K562 (cell line): ENCODE measurements at regions not wholly inside any gene's neighbourhood (a gene's known extent, or its start where the extent isn't known, plus 50 kb on each side); places are given as distances from the start of the nearest gene placed in this dataset.

Source experiments
- ATAC-seq: fragments of 200-7000 bp; cut with Tn5 transposase; 3 replicates; pipeline ENCODE4 v1.9.1; 2020; ENCODE audit warnings: moderate library complexity
- BruUV-seq: library from RNA; stranded (reverse); fragments of 400-500 nt; replicated peaks from 2 replicates; lab custom pipeline; 2021; lab: Mats Ljungman, UMichigan
- CTCF ChIA-PET: fragments of 300-600 bp; formaldehyde crosslinking; extraction: SDS; loops from one replicate; lab custom pipeline; 2021; ENCODE audit warnings: low intra/inter-chr PET ratio; lab: Yijun Ruan, JAX
- POLR2A ChIA-PET: fragments of 300-600, 350-650 bp; sonication (Branson Sonifier 250); formaldehyde crosslinking; extraction: SDS; loops from one replicate; lab custom pipeline; 2021; ENCODE audit warnings: antibody characterized with exemption, inconsistent platforms; lab: Yijun Ruan, JAX
- DNase-seq, 4 experiments: peaks; one replicate each; pipeline versions ENCODE4 v3.0.0 to v3.0.0-alpha.2; 2011 to 2018; ENCODE audit warnings: low spot score in 3 of 4, mixed read lengths in 3 of 4; ENCODE audit errors: extremely low read depth in 1 of 4
- FAIRE-seq: peaks from 2 replicates; lab custom pipeline; 2011; peaks lifted over from hg19 to GRCh38; lab: Jason Lieb, UNC
- H2AFZ ChIP-seq: 2 replicates; pipeline ENCODE4 v1.6.0; 2011; ENCODE audit warnings: low read depth, low read length, control low read depth, inconsistent platforms
- H3K27ac ChIP-seq: fragments of 200-600 bp; 3 replicates; pipeline ENCODE4 v1.8.0; 2011; ENCODE audit warnings: low read depth, mild to moderate bottlenecking, control low read depth, inconsistent platforms, low read length, moderate library complexity, mixed read lengths; ENCODE audit errors: extremely low read depth
- H3K27me3 ChIP-seq, 2 experiments: fragments of 300-600 bp in 1 of 2; 2 replicates in 1 of 2; 3 replicates in 1 of 2; pipeline versions ENCODE4 v1.6.0 to v1.8.0; 2011; ENCODE audit warnings: inconsistent platforms in 2 of 2, low read length in 2 of 2, mild to moderate bottlenecking in 1 of 2, mixed read lengths in 1 of 2, moderate library complexity in 1 of 2; ENCODE audit not compliant: control insufficient read depth in 2 of 2, insufficient read depth in 2 of 2
- H3K36me3 ChIP-seq: fragments of 300-600 bp; 3 replicates; pipeline ENCODE4 v1.8.0; 2011; ENCODE audit warnings: mild to moderate bottlenecking, low read length, inconsistent platforms; ENCODE audit not compliant: control insufficient read depth, insufficient read depth
- H3K4me1 ChIP-seq, 2 experiments: fragments of 200-600 bp in 1 of 2; replicated peaks in 1 of 2; 2 replicates in 1 of 2; 3 replicates in 1 of 2; pipeline versions ENCODE4 v1.5.1 to v1.8.0; 2011; ENCODE audit warnings: inconsistent platforms in 2 of 2, low read length in 2 of 2, mild to moderate bottlenecking in 1 of 2, mixed read lengths in 1 of 2, moderate library complexity in 1 of 2; ENCODE audit not compliant: control insufficient read depth in 2 of 2, insufficient read depth in 2 of 2
- H3K4me2 ChIP-seq: 2 replicates; pipeline ENCODE4 v1.6.1; 2011; ENCODE audit warnings: low read length, control low read depth, inconsistent platforms, mixed read lengths; ENCODE audit not compliant: insufficient read depth
- H3K4me3 ChIP-seq: fragments of 200-600 bp; sonication (generic), shearing (Covaris generic); 2 replicates; pipeline ENCODE4 v1.5.1; 2016; ENCODE audit warnings: control low read depth, inconsistent platforms
- H3K79me2 ChIP-seq: fragments of 200-600 bp; 3 replicates; pipeline ENCODE4 v1.8.0; 2011; ENCODE audit warnings: low read length, inconsistent platforms; ENCODE audit not compliant: control insufficient read depth, insufficient read depth
- H3K9ac ChIP-seq, 2 experiments: 2 replicates each; pipeline versions ENCODE4 v1.6.0 to v1.6.1; 2011; ENCODE audit warnings: low read depth in 2 of 2, low read length in 2 of 2, control low read depth in 1 of 2, inconsistent platforms in 1 of 2, mild to moderate bottlenecking in 1 of 2, mixed read lengths in 1 of 2; ENCODE audit not compliant: insufficient read depth in 1 of 2
- H3K9me1 ChIP-seq: one replicate; pipeline ENCODE4 v1.6.0; 2011; ENCODE audit warnings: inconsistent platforms, mild to moderate bottlenecking, low read length, moderate library complexity; ENCODE audit not compliant: control insufficient read depth, insufficient read depth
- H3K9me3 ChIP-seq: replicated peaks from 2 replicates; pipeline ENCODE4 v1.5.1; 2011; ENCODE audit warnings: low read depth, low read length, inconsistent platforms; ENCODE audit not compliant: control insufficient read depth, insufficient read depth
- H4K20me1 ChIP-seq: replicated peaks from 2 replicates; pipeline ENCODE4 v1.6.1; 2011; ENCODE audit warnings: low read length, inconsistent platforms, mixed read lengths; ENCODE audit not compliant: control insufficient read depth, insufficient read depth
- C11orf30 ChIP-seq: fragments of 450-650 bp; IDR thresholded peaks from 2 replicates; pipeline ENCODE4 v1.6.1; 2016; ENCODE audit warnings: low read depth, mild to moderate bottlenecking
- GABPB1 ChIP-seq: sonication (generic); formaldehyde crosslinking; IDR thresholded peaks from 2 replicates; pipeline ENCODE4 v1.8.0; 2022; ENCODE audit warnings: mild to moderate bottlenecking, missing genetic modification reagents
- HNRNPL ChIP-seq: fragments of 200-400 bp; formaldehyde crosslinking; IDR thresholded peaks from 2 replicates; pipeline ENCODE4 v1.6.1; 2017; ENCODE audit warnings: low read depth, mild to moderate bottlenecking, low read length
- ILF3 ChIP-seq: fragments of 450-650 bp; IDR thresholded peaks from 2 replicates; pipeline ENCODE4 v1.6.1; 2018; ENCODE audit warnings: antibody characterized with exemption, mild to moderate bottlenecking, moderate library complexity, borderline replicate concordance
- NCOA1 ChIP-seq: fragments of 450-650 bp; IDR thresholded peaks from 2 replicates; pipeline ENCODE4 v1.6.1; 2016; ENCODE audit warnings: low read depth
- RREB1 ChIP-seq: fragments of 250-450 bp; sonication (Bioruptor Pico); IDR thresholded peaks from 2 replicates; pipeline ENCODE4 v1.4.0; 2020
- TAF9B ChIP-seq: fragments of 450-650 bp; IDR thresholded peaks from 2 replicates; pipeline ENCODE4 v1.6.1; 2018; ENCODE audit warnings: mild to moderate bottlenecking; ENCODE audit not compliant: partially characterized antibody
- WGBS: fragments of 100-300 bp; shearing (Covaris generic); methylation state at CpG from one replicate; pipeline ENCODE4 v1.1.6; 2016; ENCODE audit warnings: low coverage, mixed read lengths; ENCODE audit not compliant: insufficient coverage; ENCODE audit errors: missing lambda C conversion rate; 5-methylcytosine and 5-hydroxymethylcytosine counted together
- in situ Hi-C: fragments of 300-500 bp; cut with MboI; formaldehyde crosslinking; loops from 4 replicates; pipeline ENCODE4 v1.15.0; 2018; ENCODE audit warnings: inconsistent platforms, mixed read lengths
- intact Hi-C: fragments of 100-400 bp; cut with micrococcal nuclease; formaldehyde crosslinking; loops from 2 replicates; pipeline ENCODE4 v1.14.2; 2022
- TF ChIP-seq, protein P1 (sequence below), 2 experiments: fragments of 450-650 bp in 1 of 2; IDR thresholded peaks; 2 replicates each; pipeline ENCODE4 v1.6.1; 2011 to 2017; ENCODE audit warnings: low read depth in 2 of 2, antibody characterized with exemption in 1 of 2, borderline replicate concordance in 1 of 2, low read length in 1 of 2, mild to moderate bottlenecking in 1 of 2, mixed read lengths in 1 of 2; ENCODE audit not compliant: control insufficient read depth in 1 of 2
- TF ChIP-seq, protein P2 (sequence below): fragments of 250-450 bp; sonication (Bioruptor Pico); IDR thresholded peaks from 2 replicates; pipeline ENCODE4 v1.4.0; 2020; ENCODE audit warnings: borderline replicate concordance
- TF ChIP-seq, protein P3 (sequence below): sonication (generic); formaldehyde crosslinking; IDR thresholded peaks from 2 replicates; pipeline ENCODE4 v1.8.1; 2022; ENCODE audit warnings: missing genetic modification reagents

GRCh38 chr20:7714549-7714948, 225.7 kb downstream of the HAO1 start:
- H4K20me1 ChIP-seq, result no peaks in the 10 kb centered on the region
- TF ChIP-seq HNRNPL (no peak), GABPB1 (CRISPR knock-in tag) (no peak), C11orf30 (no peak), NCOA1 (no peak), TAF9B (no peak), RREB1 (CRISPR knock-in tag) (no peak), ILF3 (no peak)
- TF ChIP-seq, protein P1, sequence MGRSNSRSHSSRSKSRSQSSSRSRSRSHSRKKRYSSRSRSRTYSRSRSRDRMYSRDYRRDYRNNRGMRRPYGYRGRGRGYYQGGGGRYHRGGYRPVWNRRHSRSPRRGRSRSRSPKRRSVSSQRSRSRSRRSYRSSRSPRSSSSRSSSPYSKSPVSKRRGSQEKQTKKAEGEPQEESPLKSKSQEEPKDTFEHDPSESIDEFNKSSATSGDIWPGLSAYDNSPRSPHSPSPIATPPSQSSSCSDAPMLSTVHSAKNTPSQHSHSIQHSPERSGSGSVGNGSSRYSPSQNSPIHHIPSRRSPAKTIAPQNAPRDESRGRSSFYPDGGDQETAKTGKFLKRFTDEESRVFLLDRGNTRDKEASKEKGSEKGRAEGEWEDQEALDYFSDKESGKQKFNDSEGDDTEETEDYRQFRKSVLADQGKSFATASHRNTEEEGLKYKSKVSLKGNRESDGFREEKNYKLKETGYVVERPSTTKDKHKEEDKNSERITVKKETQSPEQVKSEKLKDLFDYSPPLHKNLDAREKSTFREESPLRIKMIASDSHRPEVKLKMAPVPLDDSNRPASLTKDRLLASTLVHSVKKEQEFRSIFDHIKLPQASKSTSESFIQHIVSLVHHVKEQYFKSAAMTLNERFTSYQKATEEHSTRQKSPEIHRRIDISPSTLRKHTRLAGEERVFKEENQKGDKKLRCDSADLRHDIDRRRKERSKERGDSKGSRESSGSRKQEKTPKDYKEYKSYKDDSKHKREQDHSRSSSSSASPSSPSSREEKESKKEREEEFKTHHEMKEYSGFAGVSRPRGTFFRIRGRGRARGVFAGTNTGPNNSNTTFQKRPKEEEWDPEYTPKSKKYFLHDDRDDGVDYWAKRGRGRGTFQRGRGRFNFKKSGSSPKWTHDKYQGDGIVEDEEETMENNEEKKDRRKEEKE (IDR thresholded peaks at IDR 0.05; ENCODE audit: borderline replicate concordance in 1 of 2, control insufficient read depth in 1 of 2, low read depth in 2 of 2, low read length in 1 of 2), result no peak
- TF ChIP-seq, protein P2, sequence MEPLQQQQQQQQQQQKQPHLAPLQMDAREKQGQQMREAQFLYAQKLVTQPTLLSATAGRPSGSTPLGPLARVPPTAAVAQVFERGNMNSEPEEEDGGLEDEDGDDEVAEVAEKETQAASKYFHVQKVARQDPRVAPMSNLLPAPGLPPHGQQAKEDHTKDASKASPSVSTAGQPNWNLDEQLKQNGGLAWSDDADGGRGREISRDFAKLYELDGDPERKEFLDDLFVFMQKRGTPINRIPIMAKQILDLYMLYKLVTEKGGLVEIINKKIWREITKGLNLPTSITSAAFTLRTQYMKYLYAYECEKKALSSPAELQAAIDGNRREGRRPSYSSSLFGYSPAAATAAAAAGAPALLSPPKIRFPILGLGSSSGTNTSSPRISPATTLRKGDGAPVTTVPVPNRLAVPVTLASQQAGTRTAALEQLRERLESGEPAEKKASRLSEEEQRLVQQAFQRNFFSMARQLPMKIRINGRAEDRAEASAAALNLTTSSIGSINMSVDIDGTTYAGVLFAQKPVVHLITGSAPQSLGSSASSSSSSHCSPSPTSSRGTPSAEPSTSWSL (CRISPR knock-in tag), result no peak
- TF ChIP-seq, protein P3, sequence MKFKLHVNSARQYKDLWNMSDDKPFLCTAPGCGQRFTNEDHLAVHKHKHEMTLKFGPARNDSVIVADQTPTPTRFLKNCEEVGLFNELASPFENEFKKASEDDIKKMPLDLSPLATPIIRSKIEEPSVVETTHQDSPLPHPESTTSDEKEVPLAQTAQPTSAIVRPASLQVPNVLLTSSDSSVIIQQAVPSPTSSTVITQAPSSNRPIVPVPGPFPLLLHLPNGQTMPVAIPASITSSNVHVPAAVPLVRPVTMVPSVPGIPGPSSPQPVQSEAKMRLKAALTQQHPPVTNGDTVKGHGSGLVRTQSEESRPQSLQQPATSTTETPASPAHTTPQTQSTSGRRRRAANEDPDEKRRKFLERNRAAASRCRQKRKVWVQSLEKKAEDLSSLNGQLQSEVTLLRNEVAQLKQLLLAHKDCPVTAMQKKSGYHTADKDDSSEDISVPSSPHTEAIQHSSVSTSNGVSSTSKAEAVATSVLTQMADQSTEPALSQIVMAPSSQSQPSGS (CRISPR knock-in tag), result no peak
- H3K36me3 ChIP-seq, result no peaks in the 10 kb centered on the region
- no peaks in the 10 kb centered on the region for H3K27me3 ChIP-seq
- ChIA-PET CTCF (no interaction called here), POLR2A (no interaction called here)
- no peak overlapping the region for H3K4me2 ChIP-seq
- no TSS peak for BruUV-seq
- FAIRE-seq (no peak), DNase-seq (no peak), ATAC-seq (no peak)
- in situ Hi-C loops (no loop called here), intact Hi-C loops (no loop called here)
- H3K4me3 ChIP-seq, result no peak overlapping the region
- H3K9me3 ChIP-seq, result peaks cover 2% of the 10 kb centered on the region; the same call in 1 of the 2 replicates
- no peaks in the 10 kb centered on the region for H3K4me1 ChIP-seq
- H3K9me1 ChIP-seq, result no peaks in the 10 kb centered on the region
- no peaks in the 10 kb centered on the region for H3K79me2 ChIP-seq
- H2AFZ ChIP-seq, result no peak overlapping the region
- 10% methylated on average over 1 of the region's 1 CpG for WGBS
- H3K9ac ChIP-seq, result no peak overlapping the region
- H3K27ac ChIP-seq, result no peak overlapping the region
